ENCODE measurements at regions not wholly inside any gene's neighbourhood (a gene's known extent, or its start where the extent isn't known, plus 50 kb on each side); places are given as distances from the start of the nearest gene placed in this dataset.

- DNase-seq: no peak
Observed at GRCh38 chr20:23278172-23278571, 72.4 kb upstream of the NXT1 start.

GRCh38 chr20:23277316-23277715 is 73.3 kb upstream of the NXT1 start:
- no peak for DNase-seq

DNA sequence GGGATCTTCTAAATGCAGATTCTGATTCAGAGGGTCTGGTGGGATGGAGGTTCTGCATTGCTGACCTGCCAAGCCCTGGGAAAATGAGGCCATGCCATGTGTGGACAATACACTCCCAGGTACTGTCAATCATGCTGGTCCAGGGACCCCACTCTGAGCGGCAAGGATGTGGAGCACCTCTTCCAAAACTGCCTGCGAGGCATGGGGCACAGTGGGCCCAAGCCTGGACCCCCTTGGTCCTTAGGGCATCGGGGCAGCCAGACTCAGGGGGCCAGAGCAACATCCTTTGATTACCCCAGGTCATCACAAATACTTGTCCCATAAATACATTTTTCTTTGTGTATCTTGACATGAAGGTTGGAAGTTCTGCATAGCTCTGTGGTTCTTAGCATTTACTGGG is 76.8 kb upstream of the NXT1 start:
- no peak for DNase-seq

- DNase-seq: no peak
Observed at GRCh38 chr20:23272176-23273029, 78.2 kb upstream of the NXT1 start.

GRCh38 chr20:23270382-23270911 is 80.1 kb upstream of the NXT1 start:
- DNase-seq: no peak

DNA sequence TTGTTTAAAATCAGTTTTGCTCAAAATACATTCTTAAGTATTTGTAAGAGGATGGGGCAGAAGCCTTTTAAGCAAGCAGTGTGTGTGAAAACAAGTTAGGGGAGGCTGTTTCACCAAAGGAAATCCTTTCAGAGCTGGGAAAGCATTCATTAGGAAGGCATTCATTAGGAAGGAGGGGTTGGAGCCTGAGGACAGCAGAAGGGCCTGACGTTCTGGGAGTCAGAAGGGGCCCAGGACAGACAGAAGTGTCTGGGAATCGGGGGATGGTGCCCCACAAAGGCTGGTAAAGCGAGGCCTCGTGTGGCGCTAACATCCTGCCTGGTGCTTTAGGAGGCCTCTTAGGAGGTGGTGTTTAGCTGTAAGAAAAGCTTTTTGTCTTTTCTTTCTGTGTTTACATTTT is 80.6 kb upstream of the NXT1 start:
- DNase-seq: no peak

- no peak for DNase-seq
Observed at GRCh38 chr20:23268792-23269354, 81.7 kb upstream of the NXT1 start.

DNA sequence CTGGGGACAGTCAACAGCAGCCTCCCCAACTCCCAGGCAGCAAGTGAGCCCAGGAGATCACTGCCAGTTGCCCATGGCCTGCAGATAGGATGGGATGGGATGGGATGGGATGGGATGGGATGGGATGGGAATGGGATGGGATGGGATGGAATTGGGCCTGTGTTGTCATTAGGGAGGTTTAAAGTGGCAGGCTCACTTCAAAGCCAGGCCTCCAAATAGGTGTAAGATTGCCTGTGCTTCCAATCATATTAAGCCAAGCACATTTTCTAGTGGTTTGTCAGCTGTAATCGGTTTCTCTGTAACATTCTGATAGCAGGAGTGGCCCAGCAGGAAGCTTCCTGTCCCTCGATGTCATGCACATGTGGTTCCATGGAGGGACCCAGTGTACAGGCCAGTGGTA is 82.7 kb upstream of the NXT1 start:
- DNase-seq: no peak

- DNase-seq: no peak
Observed at GRCh38 chr20:23266530-23267398, 83.8 kb upstream of the NXT1 start.

DNA sequence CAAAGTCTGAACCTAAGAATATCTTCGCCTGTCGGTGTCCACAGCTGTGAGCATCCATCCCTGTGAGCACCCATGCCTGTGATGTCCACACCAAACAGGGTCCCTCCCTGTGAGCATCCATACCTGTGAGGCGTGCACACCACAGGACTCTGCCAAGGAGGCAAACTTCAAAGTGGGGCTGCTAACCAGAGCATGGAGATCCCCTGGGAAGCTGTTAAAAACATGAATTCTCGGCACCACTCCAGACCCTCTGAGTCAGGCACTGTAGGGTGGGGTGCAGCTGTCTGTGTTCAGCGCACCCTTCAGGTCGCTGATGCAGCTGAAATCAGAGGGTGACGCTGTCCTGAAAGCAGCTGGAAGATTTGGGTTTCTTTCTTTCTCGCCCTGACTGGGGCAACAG is 85.4 kb upstream of the NXT1 start:
- DNase-seq: no peak

GRCh38 chr20:23264545-23264944 is 86.0 kb upstream of the NXT1 start:
- no peak for DNase-seq

GRCh38 chr20:23260181-23260840 is 90.3 kb upstream of the NXT1 start:
- DNase-seq: no peak

DNA sequence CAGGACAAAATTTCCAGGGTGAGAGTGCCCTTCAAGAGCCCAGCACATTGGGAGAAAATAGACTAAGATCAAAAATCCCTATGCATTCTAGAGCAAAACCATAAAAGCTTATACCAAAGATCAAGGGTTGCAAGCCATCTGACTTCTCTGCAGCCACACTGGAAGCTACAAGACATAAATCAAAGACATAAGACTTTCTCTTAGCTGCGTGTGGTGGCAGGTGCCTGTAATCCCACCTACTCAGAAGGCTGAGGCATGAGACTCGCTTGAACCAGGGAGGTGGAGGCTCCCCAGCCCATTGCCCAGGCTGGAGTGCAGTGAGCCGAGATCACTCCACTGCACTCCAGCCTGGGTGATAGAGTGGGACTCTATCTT is 91.9 kb upstream of the NXT1 start:
- no peak for DNase-seq

GRCh38 chr20:23257848-23258746 is 92.5 kb upstream of the NXT1 start:
- DNase-seq: no peak

DNA sequence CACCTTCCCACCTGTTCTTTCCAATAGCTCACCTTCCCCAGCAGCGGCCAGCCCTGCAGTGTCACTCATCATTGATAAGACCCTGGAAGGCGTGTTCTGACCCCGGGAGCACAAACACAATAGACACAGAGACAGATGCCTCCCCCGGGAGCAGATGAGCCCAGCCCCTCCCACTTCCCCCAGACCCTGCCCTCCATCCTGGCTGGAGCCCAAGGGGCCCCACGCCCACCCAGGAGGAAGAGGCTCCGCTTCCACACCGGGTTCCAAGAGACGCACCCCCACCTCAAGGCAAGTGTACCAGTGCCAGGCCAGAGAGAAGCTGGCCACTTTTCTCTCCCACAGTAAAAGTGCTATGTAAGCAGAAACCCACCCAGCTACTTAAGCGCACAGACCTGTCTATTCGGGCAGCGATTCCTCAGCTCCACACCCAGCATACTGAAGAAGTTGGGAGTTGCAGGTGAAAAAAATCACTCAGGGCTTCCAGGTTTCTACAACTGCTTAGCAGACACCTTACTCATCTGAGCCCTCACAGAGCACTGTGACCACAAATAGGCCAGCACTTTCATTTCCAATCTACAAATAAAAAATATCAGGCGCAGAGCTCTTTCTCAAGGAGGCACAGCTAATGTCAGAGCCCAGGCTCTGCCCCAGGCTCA is 93.4 kb upstream of the NXT1 start:
- no peak for DNase-seq

DNA sequence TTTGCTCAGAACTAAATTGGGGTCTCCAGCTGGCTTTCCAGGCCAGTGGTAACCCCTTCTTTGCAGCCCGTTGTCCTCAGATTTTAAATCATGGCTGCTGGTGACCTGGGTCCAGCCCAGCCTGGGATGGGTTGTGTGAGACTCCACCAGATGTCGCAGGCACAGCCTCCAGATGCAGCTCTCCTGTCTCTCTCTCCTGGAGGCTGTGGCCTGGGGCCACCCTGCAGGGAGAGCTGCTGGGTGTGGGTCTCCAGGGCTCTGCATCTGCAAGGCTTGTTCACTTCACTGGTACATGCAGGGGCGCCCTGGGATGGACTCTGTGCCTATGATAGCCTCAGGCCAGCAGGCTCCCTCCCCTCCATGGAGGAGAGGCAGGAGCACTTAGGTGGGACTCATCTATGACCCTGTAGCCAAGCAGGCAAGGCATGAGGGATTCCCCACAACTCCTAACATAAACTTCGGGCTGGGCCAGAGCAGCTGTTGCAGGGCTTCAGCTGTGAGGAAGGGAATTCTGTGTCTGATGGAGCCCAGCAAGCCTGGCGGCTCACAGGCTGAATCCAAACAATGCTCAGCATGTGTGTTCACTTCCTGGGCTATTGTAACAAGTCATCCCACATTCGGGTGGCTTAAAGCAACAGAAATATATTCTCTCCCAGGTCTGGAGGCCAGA is 94.7 kb upstream of the NXT1 start:
- DNase-seq: no peak

DNA sequence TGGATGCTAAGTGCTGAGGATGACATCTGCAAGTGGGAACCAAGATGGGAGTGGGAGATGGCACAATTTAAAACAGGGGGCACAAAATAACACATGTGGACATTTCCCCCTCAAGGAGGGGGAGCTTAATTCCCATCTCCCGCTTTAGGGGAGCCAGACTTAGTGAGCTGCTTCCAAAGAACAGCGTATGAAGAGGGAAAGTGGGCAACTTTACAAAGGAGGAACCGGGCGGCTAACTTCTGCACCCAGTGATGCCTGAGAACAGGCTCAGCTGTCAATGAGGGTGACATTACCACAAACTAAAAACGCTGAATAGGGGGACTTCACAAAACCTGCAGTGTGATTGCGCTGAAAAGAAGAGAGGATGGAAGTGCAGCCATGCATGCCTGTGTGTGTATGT is 95.5 kb upstream of the NXT1 start:
- no peak for DNase-seq

GRCh38 chr20:23254505-23254904 is 96.1 kb upstream of the NXT1 start:
- DNase-seq: no peak

DNA sequence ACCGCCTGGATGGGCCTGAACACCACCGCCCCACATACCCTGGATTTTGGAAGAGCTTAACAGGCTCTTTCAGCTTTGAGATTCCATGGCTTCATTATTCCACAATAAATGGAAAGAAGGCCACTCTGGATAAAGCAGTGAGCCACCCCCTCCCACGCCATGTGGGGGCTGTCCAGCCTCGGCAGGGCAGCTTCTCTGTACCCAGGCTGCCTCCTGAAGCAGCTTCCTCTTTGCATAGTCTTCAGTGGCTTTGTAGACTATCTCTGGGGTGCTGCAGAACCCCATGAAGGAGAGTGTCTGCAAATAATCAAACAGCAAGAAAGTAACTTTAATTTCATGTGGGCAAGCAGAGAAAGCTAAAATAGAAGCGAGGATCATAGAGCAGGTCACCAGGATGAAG is 96.6 kb upstream of the NXT1 start:
- no peak for DNase-seq

DNA sequence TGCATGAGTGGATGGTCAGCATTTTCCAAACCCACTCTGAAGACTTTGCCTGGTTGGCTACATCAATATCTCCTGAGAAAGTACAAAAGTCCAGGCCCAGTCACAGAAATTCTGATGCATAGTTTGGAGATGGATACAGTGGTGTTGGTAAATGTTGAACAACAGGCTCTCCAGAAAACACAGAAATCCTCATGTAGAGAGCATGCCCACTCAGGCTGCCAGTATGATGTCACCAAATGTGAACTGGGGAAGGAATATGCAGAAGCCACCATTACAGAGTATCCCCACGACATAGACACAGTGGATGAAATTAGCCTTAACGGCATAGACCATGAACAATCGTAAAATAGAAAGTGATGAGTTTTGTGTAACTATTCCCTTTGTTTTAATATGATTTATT is 97.1 kb upstream of the NXT1 start:
- no peak for DNase-seq

- no peak for DNase-seq
Observed at GRCh38 chr20:23251779-23252178, 98.8 kb upstream of the NXT1 start.

Measured in activated CD4-positive, alpha-beta T cell treated with anti-CD3 and anti-CD28 coated beads for 48 hours (primary cell).